Activated T-cell treated with anti-CD3 and anti-CD28 coated beads for 48 hours (primary cell): ENCODE measurements at regions not wholly inside any gene's neighbourhood (a gene's known extent, or its start where the extent isn't known, plus 50 kb on each side); places are given as distances from the start of the nearest gene placed in this dataset.
A peak's percentile ranks its signal among the peaks of the same experiment; 100 is the strongest.

Source experiments
- DNase-seq: peaks from one replicate; pipeline ENCODE4 v3.0.0-alpha.2; 2020; ENCODE audit warnings: low read depth

- DNase-seq = no peak
Measured at GRCh38 chr15:58329781-58330671, 101.8 kb upstream of the LIPC start.

GRCh38 chr15:58330741-58331559 lies 100.8 kb upstream of the LIPC start:
- DNase-seq = no peak

- DNase-seq = no peak
Measured at GRCh38 chr15:58331560-58331912, 100.3 kb upstream of the LIPC start.

- peak; percentile 87 for DNase-seq
Measured at GRCh38 chr15:58331913-58332675, 99.7 kb upstream of the LIPC start.

- DNase-seq = no peak
Measured at GRCh38 chr15:58332676-58333400, 99.0 kb upstream of the LIPC start.

GRCh38 chr15:58334803-58335202 lies 97.0 kb upstream of the LIPC start:
- no peak for DNase-seq

GRCh38 chr15:58336161-58336560 lies 95.6 kb upstream of the LIPC start:
- no peak for DNase-seq

- no peak for DNase-seq
Measured at GRCh38 chr15:58340176-58340575, 91.6 kb upstream of the LIPC start.

GRCh38 chr15:58342508-58342907 lies 89.3 kb upstream of the LIPC start:
- no peak for DNase-seq

GRCh38 chr15:58344213-58345070 lies 87.3 kb upstream of the LIPC start:
- no peak for DNase-seq

- no peak for DNase-seq
Measured at GRCh38 chr15:58346361-58346760, 85.4 kb upstream of the LIPC start.

- DNase-seq = no peak
Measured at GRCh38 chr15:58348095-58348812, 83.5 kb upstream of the LIPC start.

GRCh38 chr15:58352026-58352929 lies 79.5 kb upstream of the LIPC start:
- no peak for DNase-seq

- DNase-seq = no peak
Measured at GRCh38 chr15:58355382-58355971, 76.3 kb upstream of the LIPC start.

GRCh38 chr15:58355973-58356372 lies 75.8 kb upstream of the LIPC start:
- no peak for DNase-seq

- DNase-seq = no peak
Measured at GRCh38 chr15:58357529-58358476, 74.0 kb upstream of the LIPC start.

GRCh38 chr15:58360421-58361090 lies 71.2 kb upstream of the LIPC start:
- no peak for DNase-seq
